SK-N-SH (cell line): ENCODE measurements at regions not wholly inside any gene's neighbourhood (a gene's known extent, or its start where the extent isn't known, plus 50 kb on each side); places are given as distances from the start of the nearest gene placed in this dataset.

Source experiments
- CTCF ChIA-PET: fragments of 300-600, 350-600 bp; formaldehyde crosslinking; extraction: SDS; loops from one replicate; lab custom pipeline; 2021; lab: Yijun Ruan, JAX
- POLR2A ChIA-PET: fragments of 350-600 bp; sonication (Branson Sonifier 250); formaldehyde crosslinking; extraction: SDS; loops from one replicate; lab custom pipeline; 2020; ENCODE audit warnings: antibody characterized with exemption, inconsistent platforms; lab: Yijun Ruan, JAX
- DNase-seq: peaks from one replicate; pipeline ENCODE4 v3.0.0; 2012
- H2AFZ ChIP-seq: fragments of 200-600 bp; sonication (generic); 2 replicates; pipeline ENCODE4 v1.8.1; 2016; ENCODE audit warnings: antibody characterized with exemption, mild to moderate bottlenecking, low read depth
- H3F3A ChIP-seq: fragments of 200-600 bp; sonication (generic); replicated peaks from 2 replicates; pipeline ENCODE3; 2016; ENCODE audit warnings: antibody characterized with exemption, mild to moderate bottlenecking; ENCODE audit not compliant: insufficient read depth
- H3K27ac ChIP-seq, 2 experiments: fragments of 200-500 bp in 1 of 2; fragments of 200-600 bp in 1 of 2; sonication (Bioruptor generic) in 1 of 2; sonication (generic), shearing (Covaris generic) in 1 of 2; 2 replicates each; pipeline versions ENCODE4 v1.5.1 to v1.6.1; 2014 to 2016; ENCODE audit warnings: low read depth in 2 of 2, inconsistent platforms in 1 of 2, low read length in 1 of 2, mild to moderate bottlenecking in 1 of 2, mixed read lengths in 1 of 2
- H3K27me3 ChIP-seq: fragments of 200-600 bp; sonication (generic), shearing (Covaris generic); 2 replicates; pipeline ENCODE4 v1.6.1; 2016; ENCODE audit warnings: mixed run types; ENCODE audit not compliant: insufficient read depth
- H3K36me3 ChIP-seq, 2 experiments: fragments of 200-500 bp in 1 of 2; fragments of 200-600 bp in 1 of 2; sonication (Bioruptor generic) in 1 of 2; sonication (generic) in 1 of 2; replicated peaks in 1 of 2; 2 replicates each; pipeline versions ENCODE3 to v1.5.1; 2014 to 2016; ENCODE audit warnings: low read length in 1 of 2, mild to moderate bottlenecking in 1 of 2; ENCODE audit not compliant: insufficient read depth in 2 of 2, control insufficient read depth in 1 of 2
- H3K4me1 ChIP-seq, 2 experiments: fragments of 200-500 bp in 1 of 2; fragments of 200-600 bp in 1 of 2; sonication (Bioruptor generic) in 1 of 2; sonication (generic), shearing (Covaris generic) in 1 of 2; 2 replicates each; pipeline versions ENCODE4 v1.5.1 to v1.6.1; 2014 to 2016; ENCODE audit warnings: low read depth in 1 of 2, low read length in 1 of 2, mixed run types in 1 of 2; ENCODE audit not compliant: insufficient read depth in 2 of 2, control insufficient read depth in 1 of 2
- H3K4me2 ChIP-seq: fragments of 200-600 bp; sonication (generic), shearing (Covaris generic); 2 replicates; pipeline ENCODE4 v1.6.1; 2017; ENCODE audit warnings: mixed run types
- H3K4me3 ChIP-seq, 2 experiments: fragments of 200-500 bp in 1 of 2; fragments of 200-600 bp in 1 of 2; sonication (Bioruptor generic) in 1 of 2; sonication (generic), shearing (Covaris generic) in 1 of 2; 2 replicates each; pipeline versions ENCODE4 v1.5.1 to v1.8.1; 2014 to 2016; ENCODE audit warnings: low read depth in 2 of 2, inconsistent platforms in 1 of 2, low read length in 1 of 2, mild to moderate bottlenecking in 1 of 2, mixed read lengths in 1 of 2, moderate library complexity in 1 of 2
- H3K79me2 ChIP-seq: fragments of 200-600 bp; sonication (generic); 2 replicates; pipeline ENCODE4 v1.8.1; 2017; ENCODE audit warnings: mild to moderate bottlenecking; ENCODE audit not compliant: insufficient read depth
- H3K9ac ChIP-seq: fragments of 200-600 bp; sonication (generic); 2 replicates; pipeline ENCODE4 v1.6.1; 2017; ENCODE audit warnings: mixed run types
- H3K9me2 ChIP-seq: fragments of 200-600 bp; sonication (generic); 2 replicates; pipeline ENCODE4 v1.6.1; 2017; ENCODE audit warnings: mixed run types
- H3K9me3 ChIP-seq: fragments of 200-600 bp; sonication (generic); 2 replicates; pipeline ENCODE4 v1.6.1; 2017; ENCODE audit warnings: mixed run types, mild to moderate bottlenecking, moderate library complexity
- H4K20me1 ChIP-seq: fragments of 200-600 bp; sonication (generic); 2 replicates; pipeline ENCODE4 v1.6.1; 2017; ENCODE audit warnings: mild to moderate bottlenecking, mixed run types; ENCODE audit not compliant: insufficient read depth
- EZH2phosphoT487 ChIP-seq: fragments of 200-600 bp; sonication (generic); IDR thresholded peaks from 2 replicates; pipeline ENCODE4 v1.6.1; 2017; ENCODE audit warnings: low read depth, mixed run types, mild to moderate bottlenecking, antibody characterized with exemption, moderate library complexity, borderline replicate concordance
- FOXJ3 ChIP-seq: sonication (generic); formaldehyde crosslinking; IDR thresholded peaks from 2 replicates; pipeline ENCODE4 v1.5.1; 2020; ENCODE audit warnings: mild to moderate bottlenecking, missing genetic modification reagents
- FOXM1 ChIP-seq: IDR thresholded peaks from 2 replicates; pipeline ENCODE4 v1.4.0; 2012; ENCODE audit warnings: low read depth, mild to moderate bottlenecking
- JUND ChIP-seq: IDR thresholded peaks from 2 replicates; pipeline ENCODE4 v1.4.0; 2012
- PBX3 ChIP-seq: IDR thresholded peaks from 2 replicates; pipeline ENCODE4; 2012
- RCOR1 ChIP-seq: fragments of 150-350 bp; IDR thresholded peaks from 2 replicates; pipeline ENCODE4 v1.6.1; 2017; ENCODE audit warnings: antibody characterized with exemption, low read length
- RXRA ChIP-seq: IDR thresholded peaks from 2 replicates; pipeline ENCODE4 v1.4.0; 2012; ENCODE audit warnings: low read depth, mild to moderate bottlenecking, borderline replicate concordance
- USF2 ChIP-seq: fragments of 150-350 bp; IDR thresholded peaks from 2 replicates; pipeline ENCODE4 v1.6.1; 2017; ENCODE audit warnings: antibody characterized with exemption, low read length, low read depth, borderline replicate concordance
- YY1 ChIP-seq: IDR thresholded peaks from 2 replicates; pipeline ENCODE4 v1.4.0; 2012; ENCODE audit warnings: low read depth, mild to moderate bottlenecking
- WGBS: methylation state at CpG from one replicate; pipeline ENCODE4 v1.1.6; 2017; ENCODE audit warnings: low lambda C conversion rate; 5-methylcytosine and 5-hydroxymethylcytosine counted together
- TF ChIP-seq, protein P1 (sequence below): IDR thresholded peaks from 2 replicates; pipeline ENCODE4 v1.6.1; 2012; ENCODE audit warnings: mild to moderate bottlenecking, low read depth, low read length, moderate library complexity

- H4K20me1 ChIP-seq: no peaks in the 10 kb centered on the region
- no peaks in the 10 kb centered on the region for H3K79me2 ChIP-seq
- POLR2A ChIA-PET: no interaction called here
- no peaks in the 10 kb centered on the region for H3K27me3 ChIP-seq
- H3K4me1 ChIP-seq: no peaks in the 10 kb centered on the region
- CTCF ChIA-PET: no interaction called here
- H3K4me2 ChIP-seq: no peak overlapping the region
- no peaks in the 10 kb centered on the region for H3F3A ChIP-seq
- WGBS: 7% methylated on average over 1 of the region's 1 CpG
- TF ChIP-seq USF2: no peak
- no peak for TF ChIP-seq YY1
- TF ChIP-seq, all 33 proteins: peak for 0
- Histone ChIP-seq H3K9me2 (no peaks in the 10 kb centered on the region), H3K9ac (no peak overlapping the region), H2AFZ (no peak overlapping the region), H3K36me3 (no peaks in the 10 kb centered on the region), H3K4me3 (no peak overlapping the region), H3K27ac (no peak overlapping the region), H3K9me3 (0 out of 2 replicates have a peak, but pooled peaks cover 4% of the 10 kb centered on the region)
- DNase-seq: no peak
Measured at GRCh38 chr6:67896476-67896875, 738.6 kb upstream of the ADGRB3 start.

DNA sequence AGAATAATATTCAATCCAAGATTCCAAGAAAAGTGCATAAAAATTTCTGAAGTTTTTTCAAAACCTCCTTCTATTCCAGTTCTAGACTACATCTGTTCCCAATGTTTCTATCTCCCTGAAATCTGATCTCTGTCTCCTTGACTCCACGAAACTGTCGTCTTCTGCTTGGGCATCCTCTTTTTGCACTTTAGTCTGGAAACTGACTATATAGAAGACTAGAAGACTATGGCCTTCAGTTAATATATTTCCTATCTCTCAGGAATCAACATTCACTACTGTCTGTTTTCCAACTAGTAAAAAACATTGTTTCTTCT lies 745.4 kb upstream of the ADGRB3 start:
- Histone ChIP-seq H3F3A (no peaks in the 10 kb centered on the region), H3K9me2 (no peaks in the 10 kb centered on the region), H4K20me1 (no peaks in the 10 kb centered on the region), H3K79me2 (no peaks in the 10 kb centered on the region), H3K4me2 (no peak overlapping the region), H2AFZ (no peak overlapping the region), H3K27me3 (no peaks in the 10 kb centered on the region), H3K36me3 (no peaks in the 10 kb centered on the region), H3K27ac (no peak overlapping the region), H3K4me1 (no peaks in the 10 kb centered on the region), H3K9me3 (0 out of 2 replicates have a peak, but pooled peaks cover 5% of the 10 kb centered on the region), H3K4me3 (no peak overlapping the region), H3K9ac (no peak overlapping the region)
- WGBS: 36% methylated on average over 2 of the region's 2 CpGs
- DNase-seq: no peak
- CTCF ChIA-PET: no interaction called here
- POLR2A ChIA-PET: no interaction called here
- no peak for TF ChIP-seq JUND
- no peak for TF ChIP-seq RXRA
- TF ChIP-seq EZH2phosphoT487: no peak
- TF ChIP-seq FOXJ3 (CRISPR knock-in tag): no peak
- no peak for TF ChIP-seq RCOR1
- no peak for TF ChIP-seq PBX3
- TF ChIP-seq FOXM1: no peak
- TF ChIP-seq, protein P1, sequence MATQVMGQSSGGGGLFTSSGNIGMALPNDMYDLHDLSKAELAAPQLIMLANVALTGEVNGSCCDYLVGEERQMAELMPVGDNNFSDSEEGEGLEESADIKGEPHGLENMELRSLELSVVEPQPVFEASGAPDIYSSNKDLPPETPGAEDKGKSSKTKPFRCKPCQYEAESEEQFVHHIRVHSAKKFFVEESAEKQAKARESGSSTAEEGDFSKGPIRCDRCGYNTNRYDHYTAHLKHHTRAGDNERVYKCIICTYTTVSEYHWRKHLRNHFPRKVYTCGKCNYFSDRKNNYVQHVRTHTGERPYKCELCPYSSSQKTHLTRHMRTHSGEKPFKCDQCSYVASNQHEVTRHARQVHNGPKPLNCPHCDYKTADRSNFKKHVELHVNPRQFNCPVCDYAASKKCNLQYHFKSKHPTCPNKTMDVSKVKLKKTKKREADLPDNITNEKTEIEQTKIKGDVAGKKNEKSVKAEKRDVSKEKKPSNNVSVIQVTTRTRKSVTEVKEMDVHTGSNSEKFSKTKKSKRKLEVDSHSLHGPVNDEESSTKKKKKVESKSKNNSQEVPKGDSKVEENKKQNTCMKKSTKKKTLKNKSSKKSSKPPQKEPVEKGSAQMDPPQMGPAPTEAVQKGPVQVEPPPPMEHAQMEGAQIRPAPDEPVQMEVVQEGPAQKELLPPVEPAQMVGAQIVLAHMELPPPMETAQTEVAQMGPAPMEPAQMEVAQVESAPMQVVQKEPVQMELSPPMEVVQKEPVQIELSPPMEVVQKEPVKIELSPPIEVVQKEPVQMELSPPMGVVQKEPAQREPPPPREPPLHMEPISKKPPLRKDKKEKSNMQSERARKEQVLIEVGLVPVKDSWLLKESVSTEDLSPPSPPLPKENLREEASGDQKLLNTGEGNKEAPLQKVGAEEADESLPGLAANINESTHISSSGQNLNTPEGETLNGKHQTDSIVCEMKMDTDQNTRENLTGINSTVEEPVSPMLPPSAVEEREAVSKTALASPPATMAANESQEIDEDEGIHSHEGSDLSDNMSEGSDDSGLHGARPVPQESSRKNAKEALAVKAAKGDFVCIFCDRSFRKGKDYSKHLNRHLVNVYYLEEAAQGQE: no peak
- TF ChIP-seq, all 33 proteins: peak for 0
